Coronary artery (tissue), 2 donors: ENCODE measurements at regions not wholly inside any gene's neighbourhood (a gene's known extent, or its start where the extent isn't known, plus 50 kb on each side); places are given as distances from the start of the nearest gene placed in this dataset.

Source experiments
- DNase-seq: peaks from one replicate; pipeline ENCODE4 v3.0.0-alpha.2; 2017; ENCODE audit warnings: low spot score
- H3K27ac ChIP-seq, 2 donors: fragments of 200-600 bp; sonication (generic); one replicate each; pipeline ENCODE4 v1.5.1; 2016 to 2019
- H3K4me3 ChIP-seq: fragments of 200-600 bp; sonication (generic); 2 replicates; pipeline ENCODE4 v1.5.1; 2016; ENCODE audit warnings: mild to moderate bottlenecking, moderate library complexity
- CTCF ChIP-seq: fragments of 200-600 bp; sonication (generic); IDR thresholded peaks from one replicate; pipeline ENCODE4 v1.5.1; 2019; ENCODE audit warnings: antibody characterized with exemption

GRCh38 chr9:126218359-126219125 lies 108.1 kb upstream of the MVB12B start:
- DNase-seq, result no peak
- Histone ChIP-seq H3K4me3 (no peak overlapping the region), H3K27ac (no peak overlapping the region)
- TF ChIP-seq CTCF, result no peak

GRCh38 chr9:126219166-126219565 lies 107.5 kb upstream of the MVB12B start:
- Histone ChIP-seq H3K27ac (no peak overlapping the region), H3K4me3 (no peak overlapping the region)
- no peak for DNase-seq
- no peak for TF ChIP-seq CTCF

- no peak overlapping the region for H3K4me3 ChIP-seq
- DNase-seq, result no peak
- no peak overlapping the region for H3K27ac ChIP-seq
- no peak for TF ChIP-seq CTCF
These were observed 107.0 kb upstream of the MVB12B start for GRCh38 chr9:126219648-126220063.

- Histone ChIP-seq H3K27ac (no peak overlapping the region), H3K4me3 (no peak overlapping the region)
- TF ChIP-seq CTCF, result no peak
- no peak for DNase-seq
These were observed 105.1 kb upstream of the MVB12B start for GRCh38 chr9:126221480-126221879.

- TF ChIP-seq CTCF, result no peak
- Histone ChIP-seq H3K4me3 (no peak overlapping the region), H3K27ac (no peak overlapping the region)
- no peak for DNase-seq
These were observed 104.2 kb upstream of the MVB12B start for GRCh38 chr9:126222363-126222834.

- TF ChIP-seq CTCF, result no peak
- no peak for DNase-seq
- no peak overlapping the region for H3K4me3 ChIP-seq
- no peak overlapping the region for H3K27ac ChIP-seq
These were observed 103.7 kb upstream of the MVB12B start for GRCh38 chr9:126222835-126223431.
